Activated gamma-delta T cell treated with Interleukin-2 at 50 U/mL for 16 hours (primary cell): ENCODE measurements at regions not wholly inside any gene's neighbourhood (a gene's known extent, or its start where the extent isn't known, plus 50 kb on each side); places are given as distances from the start of the nearest gene placed in this dataset.
"Not testable (repeated sequence)": the region's sequence is repeated elsewhere in the genome, so short reads cannot be mapped to it uniquely, and the experiment has no call there.

Source experiments
- DNase-seq: peaks from one replicate; pipeline ENCODE4 v3.0.0-alpha.2; 2020

GRCh38 chr14:84435820-84436324, 1094.1 kb upstream of the FLRT2 start:
- DNase-seq: no peak

- DNase-seq: no peak
Observed at GRCh38 chr14:84436528-84436927, 1093.4 kb upstream of the FLRT2 start.

GRCh38 chr14:84442521-84442920, 1087.4 kb upstream of the FLRT2 start:
- no peak for DNase-seq

GRCh38 chr14:84445486-84445885, 1084.5 kb upstream of the FLRT2 start:
- DNase-seq: no peak

- no peak for DNase-seq
Observed at GRCh38 chr14:84446250-84446649, 1083.7 kb upstream of the FLRT2 start.

- DNase-seq: no peak
Observed at GRCh38 chr14:84453307-84453950, 1076.5 kb upstream of the FLRT2 start.

GRCh38 chr14:84454114-84454513, 1075.8 kb upstream of the FLRT2 start:
- DNase-seq: no peak

- DNase-seq: no peak
Observed at GRCh38 chr14:84456946-84457345, 1073.0 kb upstream of the FLRT2 start.

- no peak for DNase-seq
Observed at GRCh38 chr14:84458881-84459280, 1071.1 kb upstream of the FLRT2 start.

- no peak for DNase-seq
Observed at GRCh38 chr14:84465880-84466279, 1064.1 kb upstream of the FLRT2 start.

GRCh38 chr14:84468153-84468552, 1061.8 kb upstream of the FLRT2 start:
- DNase-seq: no peak

GRCh38 chr14:84477996-84478395, 1051.9 kb upstream of the FLRT2 start:
- DNase-seq: no peak

- no peak for DNase-seq
Observed at GRCh38 chr14:84482256-84483071, 1047.5 kb upstream of the FLRT2 start.

GRCh38 chr14:84483072-84483420, 1046.9 kb upstream of the FLRT2 start:
- DNase-seq: no peak

- not testable (repeated sequence) for DNase-seq
Observed at GRCh38 chr14:84484243-84484642, 1045.7 kb upstream of the FLRT2 start.

- DNase-seq: no peak
Observed at GRCh38 chr14:84485036-84485435, 1044.9 kb upstream of the FLRT2 start.

GRCh38 chr14:84490081-84490480, 1039.9 kb upstream of the FLRT2 start:
- no peak for DNase-seq

GRCh38 chr14:84492685-84493084, 1037.3 kb upstream of the FLRT2 start:
- DNase-seq: no peak

- DNase-seq: no peak
Observed at GRCh38 chr14:84493779-84494178, 1036.2 kb upstream of the FLRT2 start.

GRCh38 chr14:84496677-84497076, 1033.3 kb upstream of the FLRT2 start:
- DNase-seq: no peak

GRCh38 chr14:84512823-84513222, 1017.1 kb upstream of the FLRT2 start:
- not testable (repeated sequence) for DNase-seq

GRCh38 chr14:84519836-84520235, 1010.1 kb upstream of the FLRT2 start:
- no peak for DNase-seq

- DNase-seq: no peak
Observed at GRCh38 chr14:84520711-84521338, 1009.1 kb upstream of the FLRT2 start.

- DNase-seq: no peak
Observed at GRCh38 chr14:84523746-84524145, 1006.2 kb upstream of the FLRT2 start.
